ENCODE measurements at regions not wholly inside any gene's neighbourhood (a gene's known extent, or its start where the extent isn't known, plus 50 kb on each side); places are given as distances from the start of the nearest gene placed in this dataset.

GRCh38 chr12:23350808-23351207 lies 598.7 kb downstream of the SOX5 start:
- TF ChIP-seq CTCF (IDR thresholded peaks at IDR 0.05; ENCODE audit: poor library complexity, severe bottlenecking) (no peak), EP300 (conservative IDR thresholded peaks at IDR 0.05; ENCODE audit: poor library complexity, severe bottlenecking) (no peak), POLR2AphosphoS5 (IDR thresholded peaks at IDR 0.05) (no peak), MXI1 (conservative IDR thresholded peaks at IDR 0.05; ENCODE audit: poor library complexity, severe bottlenecking) (no peak), RAD21 (conservative IDR thresholded peaks at IDR 0.05) (no peak)

Data from neural cell (in vitro differentiated cells).